NT2/D1 (cell line): ENCODE measurements at regions not wholly inside any gene's neighbourhood (a gene's known extent, or its start where the extent isn't known, plus 50 kb on each side); places are given as distances from the start of the nearest gene placed in this dataset.

Source experiments
- YY1 ChIP-seq: IDR thresholded peaks from 2 replicates; pipeline ENCODE4 v1.6.1; 2011; ENCODE audit not compliant: insufficient read length, insufficient read depth
- ZNF274 ChIP-seq: IDR thresholded peaks from 2 replicates; pipeline ENCODE4 v1.6.1; 2011; ENCODE audit warnings: mild to moderate bottlenecking, low read depth, low read length

- TF ChIP-seq ZNF274 (no peak), YY1 (no peak)
Observed at GRCh38 chr6:119845161-119845560, 495.6 kb upstream of the MAN1A1 start.
